ENCODE measurements at regions not wholly inside any gene's neighbourhood (a gene's known extent, or its start where the extent isn't known, plus 50 kb on each side); places are given as distances from the start of the nearest gene placed in this dataset.

GRCh38 chr4:110869862-110870572 lies 247.1 kb upstream of the PITX2 start:
- TF ChIP-seq POLR2A (IDR thresholded peaks at IDR 0.05): no peak
- TF ChIP-seq, protein P1, sequence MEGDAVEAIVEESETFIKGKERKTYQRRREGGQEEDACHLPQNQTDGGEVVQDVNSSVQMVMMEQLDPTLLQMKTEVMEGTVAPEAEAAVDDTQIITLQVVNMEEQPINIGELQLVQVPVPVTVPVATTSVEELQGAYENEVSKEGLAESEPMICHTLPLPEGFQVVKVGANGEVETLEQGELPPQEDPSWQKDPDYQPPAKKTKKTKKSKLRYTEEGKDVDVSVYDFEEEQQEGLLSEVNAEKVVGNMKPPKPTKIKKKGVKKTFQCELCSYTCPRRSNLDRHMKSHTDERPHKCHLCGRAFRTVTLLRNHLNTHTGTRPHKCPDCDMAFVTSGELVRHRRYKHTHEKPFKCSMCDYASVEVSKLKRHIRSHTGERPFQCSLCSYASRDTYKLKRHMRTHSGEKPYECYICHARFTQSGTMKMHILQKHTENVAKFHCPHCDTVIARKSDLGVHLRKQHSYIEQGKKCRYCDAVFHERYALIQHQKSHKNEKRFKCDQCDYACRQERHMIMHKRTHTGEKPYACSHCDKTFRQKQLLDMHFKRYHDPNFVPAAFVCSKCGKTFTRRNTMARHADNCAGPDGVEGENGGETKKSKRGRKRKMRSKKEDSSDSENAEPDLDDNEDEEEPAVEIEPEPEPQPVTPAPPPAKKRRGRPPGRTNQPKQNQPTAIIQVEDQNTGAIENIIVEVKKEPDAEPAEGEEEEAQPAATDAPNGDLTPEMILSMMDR (IDR thresholded peaks at IDR 0.05): no peak

All from suprapubic skin (tissue), 3 donors.